Epithelial cell of esophagus (primary cell): ENCODE measurements at regions not wholly inside any gene's neighbourhood (a gene's known extent, or its start where the extent isn't known, plus 50 kb on each side); places are given as distances from the start of the nearest gene placed in this dataset.

Experiments
- DNase-seq: peaks from one replicate; pipeline ENCODE4 v3.0.0; 2010; ENCODE audit warnings: low read depth
- H3K4me3 ChIP-seq: 2 replicates; pipeline ENCODE4 v1.5.1; 2011; ENCODE audit warnings: mild to moderate bottlenecking, low read length, control low read depth
- CTCF ChIP-seq: IDR thresholded peaks from 2 replicates; pipeline ENCODE4 v1.5.1; 2011; ENCODE audit warnings: low read depth, mild to moderate bottlenecking, low read length, control low read depth, inconsistent platforms; ENCODE audit not compliant: insufficient read depth; ENCODE audit errors: missing control alignments

GRCh38 chr7:33836797-33837355 lies 68.5 kb upstream of the BMPER start:
- DNase-seq, result no peak
- peak; percentile 41 for TF ChIP-seq CTCF

GRCh38 chr7:33837356-33837851 lies 67.9 kb upstream of the BMPER start:
- DNase-seq, result no peak
- H3K4me3 ChIP-seq, result no peak overlapping the region
- TF ChIP-seq CTCF, result no peak

More at GRCh38 chr7:33836797-33837355, 68.5 kb upstream of the BMPER start:
- no peak overlapping the region for H3K4me3 ChIP-seq

GRCh38 chr7:33841031-33841430 lies 64.3 kb upstream of the BMPER start:
- no peak for DNase-seq
- no peak overlapping the region for H3K4me3 ChIP-seq
- TF ChIP-seq CTCF, result no peak

GRCh38 chr7:33841705-33842129 lies 63.6 kb upstream of the BMPER start:
- H3K4me3 ChIP-seq, result no peak overlapping the region
- DNase-seq, result peak; percentile 90
- TF ChIP-seq CTCF, result no peak

GRCh38 chr7:33842150-33842549 lies 63.2 kb upstream of the BMPER start:
- DNase-seq, result no peak
- TF ChIP-seq CTCF, result no peak
- no peak overlapping the region for H3K4me3 ChIP-seq

- H3K4me3 ChIP-seq, result no peak overlapping the region
- no peak for DNase-seq
- no peak for TF ChIP-seq CTCF
Observed at GRCh38 chr7:33845991-33846509, 59.3 kb upstream of the BMPER start.

GRCh38 chr7:33849004-33849403 lies 56.3 kb upstream of the BMPER start:
- H3K4me3 ChIP-seq, result no peak overlapping the region
- no peak for TF ChIP-seq CTCF
- DNase-seq, result peak; percentile 34
